HCT116 (cell line): ENCODE measurements at regions not wholly inside any gene's neighbourhood (a gene's known extent, or its start where the extent isn't known, plus 50 kb on each side); places are given as distances from the start of the nearest gene placed in this dataset.

Experiments
- ATAC-seq: fragments of 200-7000 bp; cut with Tn5 transposase; 2 replicates; pipeline ENCODE4 v1.9.1; 2020; ENCODE audit warnings: mild to moderate bottlenecking, moderate library complexity
- BruUV-seq: library from RNA; stranded (reverse); fragments of 400-500 nt; replicated peaks from 2 replicates; lab custom pipeline; 2021; lab: Mats Ljungman, UMichigan
- CTCF ChIA-PET: fragments of 300-600 bp; sonication (Branson Sonifier 250); formaldehyde crosslinking; loops from one replicate; lab custom pipeline; 2021; ENCODE audit warnings: antibody characterized with exemption; lab: Charles Lee
- POLR2A ChIA-PET: fragments of 300-600, 350-600 bp; sonication (Branson Sonifier 250); formaldehyde crosslinking; loops from one replicate; lab custom pipeline; 2021; ENCODE audit warnings: antibody characterized with exemption; lab: Charles Lee
- RAD21 ChIA-PET, 2 experiments: fragments of 300-600 bp; sonication (Branson Sonifier 250); formaldehyde crosslinking; loops; one replicate each; lab custom pipeline; 2023; ENCODE audit warnings: low total read pairs in 2 of 2; ENCODE audit not compliant: uncharacterized antibody in 2 of 2, unreplicated experiment in 2 of 2, low non-redundant PET in 1 of 2; lab: Charles Lee
- DNase-seq: peaks from one replicate; pipeline ENCODE4 v3.0.0-alpha.2; 2010; ENCODE audit warnings: low read depth, low spot score
- H2AFZ ChIP-seq: fragments of 200-600 bp; shearing (Covaris generic), sonication (generic); 2 replicates; pipeline ENCODE4 v1.6.1; 2017; ENCODE audit warnings: low read depth, mixed run types, mixed read lengths, antibody characterized with exemption, low read length; ENCODE audit not compliant: poor library complexity, severe bottlenecking
- H3K27ac ChIP-seq: 2 replicates; pipeline ENCODE4 v1.5.1; 2012; ENCODE audit warnings: low read depth, low read length
- H3K27me3 ChIP-seq: fragments of 200-600 bp; sonication (generic); 2 replicates; pipeline ENCODE4 v1.6.1; 2016; ENCODE audit warnings: mixed run types, low read length, mixed read lengths; ENCODE audit not compliant: insufficient read depth
- H3K36me3 ChIP-seq, 2 experiments: fragments of 200-500 bp in 1 of 2; fragments of 200-600 bp in 1 of 2; sonication (Bioruptor generic) in 1 of 2; sonication (generic) in 1 of 2; 2 replicates each; pipeline versions ENCODE4 v1.5.1 to v1.6.1; 2014 to 2016; ENCODE audit warnings: low read length in 2 of 2, inconsistent platforms in 1 of 2, mixed read lengths in 1 of 2, mixed run types in 1 of 2; ENCODE audit not compliant: insufficient read depth in 2 of 2, control insufficient read depth in 1 of 2
- H3K4me1 ChIP-seq, 2 experiments: fragments of 200-600 bp in 1 of 2; sonication (generic) in 1 of 2; 2 replicates each; pipeline versions ENCODE4 v1.5.1 to v1.6.1; 2012 to 2017; ENCODE audit warnings: low read length in 2 of 2, inconsistent platforms in 1 of 2, mild to moderate bottlenecking in 1 of 2, mixed read lengths in 1 of 2, mixed run types in 1 of 2, moderate library complexity in 1 of 2; ENCODE audit not compliant: insufficient read depth in 2 of 2, control insufficient read depth in 1 of 2
- H3K4me2 ChIP-seq: fragments of 200-600 bp; sonication (generic); 2 replicates; pipeline ENCODE4 v1.6.1; 2017; ENCODE audit warnings: mixed run types, low read length, mixed read lengths
- H3K4me3 ChIP-seq, 2 experiments: fragments of 200-600 bp in 1 of 2; sonication (generic) in 1 of 2; replicated peaks in 1 of 2; 2 replicates each; pipeline ENCODE4 v1.5.1; 2011 to 2016; ENCODE audit warnings: low read length in 2 of 2, control low read depth in 1 of 2, low read depth in 1 of 2, mild to moderate bottlenecking in 1 of 2, mixed read lengths in 1 of 2, mixed run types in 1 of 2
- H3K79me2 ChIP-seq: fragments of 200-600 bp; sonication (generic); 2 replicates; pipeline ENCODE4 v1.6.1; 2017; ENCODE audit warnings: mild to moderate bottlenecking, mixed run types, low read length, moderate library complexity, mixed read lengths; ENCODE audit not compliant: insufficient read depth
- H3K9ac ChIP-seq: fragments of 200-600 bp; sonication (generic); 2 replicates; pipeline ENCODE4 v1.6.1; 2016; ENCODE audit warnings: low read length, mixed read lengths
- H3K9me2 ChIP-seq: fragments of 200-600 bp; sonication (generic), shearing (Covaris generic); 2 replicates; pipeline ENCODE4 v1.6.1; 2017; ENCODE audit warnings: mixed run types, mild to moderate bottlenecking, moderate library complexity; ENCODE audit not compliant: insufficient read depth
- H3K9me3 ChIP-seq, 2 experiments: fragments of 200-500 bp in 1 of 2; fragments of 200-600 bp in 1 of 2; sonication (Bioruptor generic) in 1 of 2; sonication (generic) in 1 of 2; 2 replicates each; pipeline ENCODE4 v1.6.1; 2014 to 2017; ENCODE audit warnings: low read length in 2 of 2, mixed read lengths in 2 of 2, inconsistent platforms in 1 of 2, low read depth in 1 of 2, mild to moderate bottlenecking in 1 of 2, mixed run types in 1 of 2, moderate library complexity in 1 of 2; ENCODE audit not compliant: control insufficient read depth in 1 of 2, insufficient read depth in 1 of 2
- H4K20me1 ChIP-seq: fragments of 200-600 bp; sonication (generic), shearing (Covaris generic); 2 replicates; pipeline ENCODE4 v1.6.1; 2017; ENCODE audit warnings: mixed run types, mild to moderate bottlenecking, moderate library complexity; ENCODE audit not compliant: insufficient read depth
- CBX3 ChIP-seq: IDR thresholded peaks from 2 replicates; pipeline ENCODE4 v1.6.1; 2012; ENCODE audit warnings: low read depth
- CEBPB ChIP-seq: IDR thresholded peaks from 2 replicates; pipeline ENCODE4 v1.6.1; 2012; ENCODE audit warnings: low read depth
- CTCF ChIP-seq, 3 experiments: fragments of 200-600 bp in 1 of 3; sonication (generic) in 1 of 3; IDR thresholded peaks in 2 of 3; conservative IDR thresholded peaks in 1 of 3; 2 replicates each; pipeline ENCODE4 v1.5.1; 2012 to 2017; ENCODE audit warnings: low read depth in 2 of 3, low read length in 2 of 3, antibody characterized with exemption in 1 of 3, borderline replicate concordance in 1 of 3, control low read depth in 1 of 3, mild to moderate bottlenecking in 1 of 3, mixed read lengths in 1 of 3, mixed run types in 1 of 3, moderate library complexity in 1 of 3; ENCODE audit not compliant: insufficient read depth in 1 of 3
- EGR1 ChIP-seq: IDR thresholded peaks from 2 replicates; pipeline ENCODE4 v1.6.1; 2012; ENCODE audit warnings: low read depth
- EZH2 ChIP-seq: fragments of 200-600 bp; sonication (generic); IDR thresholded peaks from 2 replicates; pipeline ENCODE4 v1.6.1; 2017; ENCODE audit warnings: antibody characterized with exemption, mixed run types
- EZH2phosphoT487 ChIP-seq: fragments of 200-600 bp; IDR thresholded peaks from 2 replicates; pipeline ENCODE4 v1.6.1; 2018; ENCODE audit warnings: antibody characterized with exemption, borderline replicate concordance
- JUND ChIP-seq: IDR thresholded peaks from 2 replicates; pipeline ENCODE4 v1.6.1; 2012
- MAX ChIP-seq: IDR thresholded peaks from 2 replicates; pipeline ENCODE4 v1.6.1; 2012
- POLR2A ChIP-seq: IDR thresholded peaks from 2 replicates; pipeline ENCODE4 v1.7.0; 2011; ENCODE audit warnings: borderline replicate concordance; ENCODE audit not compliant: insufficient read depth, insufficient read length; ENCODE audit errors: extremely low read depth
- REST ChIP-seq: IDR thresholded peaks from 2 replicates; pipeline ENCODE4 v1.6.1; 2012; ENCODE audit warnings: low read depth
- SRF ChIP-seq: IDR thresholded peaks from 2 replicates; pipeline ENCODE4 v1.6.1; 2012; ENCODE audit warnings: low read depth
- YY1 ChIP-seq: IDR thresholded peaks from 2 replicates; pipeline ENCODE4 v1.6.1; 2011; ENCODE audit warnings: low read length, low read depth, moderate library complexity, mild to moderate bottlenecking; ENCODE audit not compliant: insufficient replicate concordance; ENCODE audit errors: extremely low read depth
- ZBTB33 ChIP-seq: IDR thresholded peaks from 2 replicates; pipeline ENCODE4 v1.6.1; 2011; ENCODE audit warnings: mild to moderate bottlenecking, low read length, moderate library complexity; ENCODE audit not compliant: insufficient replicate concordance; ENCODE audit errors: extremely low read depth
- intact Hi-C: fragments of 100-400 bp; cut with micrococcal nuclease; formaldehyde crosslinking; loops from 2 replicates; pipeline ENCODE4 v1.10.0; 2022

GRCh38 chr4:148574502-148574901 is 132.3 kb upstream of the NR3C2 start (continued):
- TF ChIP-seq REST, result no peak
- TF ChIP-seq EZH2, result no peak
- no peak for TF ChIP-seq MAX
- no peak for TF ChIP-seq EZH2phosphoT487
- TF ChIP-seq, all 23 proteins: peak for 0

GRCh38 chr4:148574066-148574465 is 131.9 kb upstream of the NR3C2 start:
- no peak for DNase-seq
- RAD21 ChIA-PET, result no interaction called here

More at GRCh38 chr4:148574066-148574465, 131.9 kb upstream of the NR3C2 start:
- Histone ChIP-seq H3K9me3 (no peaks in the 10 kb centered on the region), H3K9ac (no peak overlapping the region), H3K27me3 (no peaks in the 10 kb centered on the region), H3K36me3 (no peaks in the 10 kb centered on the region), H3K9me2 (no peaks in the 10 kb centered on the region), H4K20me1 (no peaks in the 10 kb centered on the region), H3K4me3 (no peak overlapping the region), H3K79me2 (no peaks in the 10 kb centered on the region), H3K4me2 (no peak overlapping the region), H3K27ac (no peak overlapping the region), H2AFZ (no peak overlapping the region), H3K4me1 (no peaks in the 10 kb centered on the region)
- ChIA-PET POLR2A (no interaction called here), CTCF (no interaction called here)
- TF ChIP-seq JUND (no peak), EGR1 (no peak), ZBTB33 (no peak), YY1 (no peak), SRF (no peak), POLR2A (no peak), CTCF (IDR thresholded peaks at IDR 0.05 in 2 of 3, conservative IDR thresholded peaks at IDR 0.05 in 1 of 3; ENCODE audit: borderline replicate concordance in 1 of 3, insufficient read depth in 1 of 3, low read depth in 2 of 3, low read length in 2 of 3) (no peak), REST (no peak), MAX (no peak), CEBPB (no peak), EZH2 (no peak), CBX3 (no peak)
- intact Hi-C loops, result no loop called here
- no peak for ATAC-seq
- BruUV-seq, result no TSS peak
